ENCODE measurements at regions not wholly inside any gene's neighbourhood (a gene's known extent, or its start where the extent isn't known, plus 50 kb on each side); places are given as distances from the start of the nearest gene placed in this dataset.

DNA sequence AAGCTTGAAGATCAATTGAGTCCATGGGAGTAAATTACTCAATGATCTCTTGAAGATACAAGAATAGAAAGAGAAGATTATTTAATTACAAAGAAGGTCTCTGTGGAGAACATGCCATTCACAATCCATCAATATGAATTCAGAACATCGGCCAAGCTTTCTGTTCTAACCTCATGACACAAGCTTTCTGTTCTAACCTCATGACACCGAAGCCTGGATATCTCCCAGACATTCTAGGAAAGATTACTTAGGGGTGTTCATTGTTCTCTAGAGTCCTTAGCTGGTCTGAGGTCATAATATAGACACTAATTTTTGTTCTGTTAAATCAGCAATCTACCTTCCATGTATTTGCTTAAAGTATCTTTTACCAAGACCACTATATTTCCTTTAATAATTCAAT lies 95.5 kb downstream of the RDH14 start:
- no peak for DNase-seq

DNA sequence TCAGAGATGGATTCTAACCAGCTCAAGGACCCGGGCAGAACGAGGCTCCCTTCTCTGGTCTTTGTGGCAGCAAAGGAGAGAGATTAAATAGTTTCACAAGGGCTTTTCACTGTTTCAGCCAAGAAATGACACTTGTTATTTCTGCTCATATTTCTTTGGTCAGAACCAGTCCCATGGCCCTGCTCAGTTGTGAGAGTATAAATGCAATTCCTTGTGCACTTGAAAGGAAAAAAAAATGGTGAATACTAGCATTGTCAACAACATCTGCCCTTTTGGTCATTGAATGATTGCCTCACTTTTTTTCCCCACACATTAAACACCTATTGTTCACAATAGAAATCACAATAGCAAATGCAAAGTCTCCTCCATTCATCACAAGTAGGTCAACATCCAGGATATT lies 104.4 kb downstream of the RDH14 start:
- DNase-seq: no peak

DNA sequence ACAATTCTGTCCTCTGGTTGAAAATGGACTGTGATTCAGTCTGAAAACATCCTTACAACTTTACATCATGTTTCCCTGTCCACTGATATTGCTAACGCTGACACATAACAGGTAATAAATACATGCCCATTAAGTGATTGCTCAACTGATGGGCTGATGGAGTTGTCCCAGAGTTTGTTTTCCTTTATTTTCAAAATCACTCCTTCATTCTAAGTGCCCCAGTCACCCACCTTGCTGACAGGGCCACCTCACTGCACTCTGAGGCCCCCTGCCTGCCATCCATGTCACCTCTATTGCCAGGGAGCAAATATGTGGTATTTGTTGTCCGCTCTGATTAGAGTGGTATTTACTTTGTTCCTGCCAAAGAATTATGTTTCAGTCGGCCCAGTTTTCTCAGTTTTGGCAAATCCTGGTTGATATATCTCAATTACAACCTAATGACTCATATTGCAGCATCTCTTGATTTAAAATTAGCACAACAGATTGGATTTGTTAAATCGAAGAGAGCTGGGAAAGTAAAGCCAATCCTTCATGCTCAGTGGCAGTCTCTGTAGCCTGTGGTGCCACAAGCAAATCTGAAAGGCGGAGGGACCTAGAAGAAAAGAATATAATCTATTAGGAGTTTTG lies 105.1 kb downstream of the RDH14 start:
- DNase-seq: no peak

DNA sequence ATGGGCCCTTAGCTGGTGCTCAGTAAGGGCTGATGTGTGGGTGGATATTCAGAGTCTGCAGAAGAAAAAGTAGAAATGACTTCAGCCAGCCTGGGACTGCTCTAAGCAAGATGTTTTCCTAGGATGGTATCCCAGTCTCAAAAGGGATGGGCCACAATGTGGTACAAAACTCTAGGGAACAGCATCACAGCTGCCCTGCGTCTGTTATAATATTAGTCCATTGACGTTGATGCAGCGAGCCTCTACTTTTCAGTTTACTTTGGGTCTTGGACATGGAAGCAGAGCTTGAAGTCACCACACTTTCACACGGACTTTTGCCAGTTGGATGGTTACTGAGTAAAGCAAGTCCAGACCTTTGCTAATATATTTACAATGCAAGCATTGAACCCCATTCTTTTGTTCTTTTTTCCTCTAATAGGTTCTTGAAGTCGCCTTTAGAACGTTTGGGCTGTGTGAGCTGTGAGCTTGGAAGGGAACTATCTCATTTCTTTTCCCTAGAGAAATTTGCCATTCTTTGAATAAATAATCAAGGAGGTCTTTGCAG lies 105.7 kb downstream of the RDH14 start:
- DNase-seq: no peak

DNA sequence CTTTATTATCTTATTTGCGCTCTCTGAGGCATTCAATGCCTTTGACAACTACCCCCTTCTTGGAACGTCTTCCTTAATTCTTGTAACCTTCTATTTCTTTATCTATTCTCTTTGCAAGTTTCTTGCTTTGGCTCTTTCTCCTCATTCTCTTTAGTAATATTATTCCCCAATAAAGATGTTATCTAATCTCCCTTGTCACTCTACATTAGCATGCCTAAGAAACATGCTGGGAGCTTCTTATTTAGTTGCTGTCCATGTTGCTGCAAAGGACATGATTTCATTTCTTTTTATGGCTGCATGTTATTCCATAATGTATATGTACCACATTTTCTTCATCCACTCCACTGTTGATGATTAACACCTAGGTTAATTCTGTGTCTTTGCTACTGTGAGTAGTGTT lies 113.7 kb downstream of the RDH14 start:
- no peak for DNase-seq

DNA sequence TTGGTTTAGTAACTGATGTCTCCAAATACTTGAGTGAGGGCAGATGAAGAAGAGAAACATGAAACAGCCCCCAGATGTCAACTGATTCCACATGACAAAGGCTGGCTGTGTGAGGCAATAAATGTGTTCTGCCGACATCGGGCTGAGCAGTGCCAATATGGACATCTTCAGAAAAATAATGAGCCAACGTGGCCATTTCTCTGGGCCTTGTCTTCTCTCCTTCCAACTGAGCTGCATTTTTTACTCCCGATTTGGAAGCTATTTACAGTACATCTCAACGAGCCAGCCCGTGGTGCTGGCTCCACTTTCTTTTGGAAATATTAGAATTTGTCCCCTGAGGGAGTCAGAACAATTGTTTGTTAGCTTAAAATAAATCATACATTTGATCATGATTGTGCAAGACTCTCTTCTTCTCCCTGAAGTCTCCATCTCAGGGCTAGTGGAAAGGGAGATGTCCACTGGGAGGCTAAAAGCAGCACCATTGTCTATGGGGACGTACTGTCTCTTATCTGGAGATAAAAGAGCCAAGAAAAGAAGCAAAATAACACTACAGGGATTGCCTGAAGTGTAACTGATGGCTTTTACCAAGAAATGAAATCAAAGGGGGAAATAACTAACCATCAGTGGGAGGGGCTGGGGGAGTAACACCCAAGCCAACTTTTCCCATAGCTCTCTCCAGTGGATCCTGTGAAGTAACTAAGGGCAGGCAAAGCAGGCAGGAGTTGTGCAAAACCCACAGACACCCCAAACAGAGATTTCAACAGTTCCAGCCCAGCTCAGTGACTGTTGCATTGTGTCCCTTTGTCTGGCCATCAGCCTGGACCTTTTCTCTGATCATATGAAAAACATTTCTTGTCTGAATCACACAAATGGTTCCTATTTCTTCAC lies 114.8 kb downstream of the RDH14 start:
- DNase-seq: no peak

DNA sequence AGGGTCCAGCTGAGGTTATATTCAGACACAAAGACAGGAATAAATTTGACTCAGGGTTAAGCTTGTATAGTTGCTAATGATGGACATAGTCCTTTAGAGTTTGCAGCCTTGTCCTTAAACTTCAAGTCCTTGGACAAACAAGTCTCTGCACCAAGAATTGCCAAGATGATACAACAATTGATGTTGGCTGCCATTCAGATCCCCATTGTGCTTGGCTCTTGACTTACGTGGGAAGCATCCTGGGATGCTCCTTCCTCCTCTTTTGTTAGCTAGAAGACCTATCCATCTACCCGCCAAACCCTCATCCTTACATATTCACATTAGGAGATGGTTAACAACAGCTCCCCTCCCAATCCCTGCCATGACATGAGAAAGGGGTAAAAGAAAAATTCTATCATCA lies 115.6 kb downstream of the RDH14 start:
- DNase-seq: no peak

DNA sequence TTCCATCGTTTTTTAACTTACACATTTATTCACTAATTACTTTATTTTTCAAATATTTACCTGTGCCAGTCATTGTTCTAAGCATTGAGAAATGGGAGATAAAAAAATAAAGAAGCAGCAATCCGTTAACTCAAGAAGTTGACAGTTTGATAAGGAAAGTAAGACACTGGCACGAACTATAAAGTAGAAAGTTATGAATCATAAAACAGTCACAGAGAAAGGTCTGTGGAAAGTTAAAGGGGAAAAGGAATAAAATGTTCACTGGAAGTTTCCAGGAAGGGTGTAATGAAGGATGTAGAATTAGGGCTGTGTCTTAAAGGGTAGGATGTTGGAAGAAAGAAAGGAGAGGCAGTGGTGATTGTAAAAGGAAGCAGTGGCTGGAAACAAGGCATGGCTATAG lies 118.9 kb downstream of the RDH14 start:
- DNase-seq: no peak

DNA sequence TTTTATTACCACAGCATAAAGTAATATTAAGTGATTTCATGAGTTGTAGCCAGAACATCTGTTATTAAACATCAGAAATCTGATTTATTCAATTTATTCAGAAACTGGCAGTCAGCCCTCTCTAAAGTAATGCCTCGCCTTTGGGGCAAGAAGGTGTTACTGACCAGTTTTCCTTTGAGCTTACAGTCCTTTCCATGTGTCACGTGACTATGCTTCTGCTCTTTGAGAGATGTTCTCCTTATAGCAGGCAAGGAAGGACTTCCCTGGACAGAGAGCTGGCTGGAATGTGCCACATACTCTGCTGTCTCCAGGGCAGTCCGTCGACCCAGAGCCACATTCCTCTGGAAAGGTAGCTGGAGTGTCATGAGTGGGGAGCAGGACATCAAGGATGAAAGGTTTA lies 119.7 kb downstream of the RDH14 start:
- DNase-seq: no peak

DNA sequence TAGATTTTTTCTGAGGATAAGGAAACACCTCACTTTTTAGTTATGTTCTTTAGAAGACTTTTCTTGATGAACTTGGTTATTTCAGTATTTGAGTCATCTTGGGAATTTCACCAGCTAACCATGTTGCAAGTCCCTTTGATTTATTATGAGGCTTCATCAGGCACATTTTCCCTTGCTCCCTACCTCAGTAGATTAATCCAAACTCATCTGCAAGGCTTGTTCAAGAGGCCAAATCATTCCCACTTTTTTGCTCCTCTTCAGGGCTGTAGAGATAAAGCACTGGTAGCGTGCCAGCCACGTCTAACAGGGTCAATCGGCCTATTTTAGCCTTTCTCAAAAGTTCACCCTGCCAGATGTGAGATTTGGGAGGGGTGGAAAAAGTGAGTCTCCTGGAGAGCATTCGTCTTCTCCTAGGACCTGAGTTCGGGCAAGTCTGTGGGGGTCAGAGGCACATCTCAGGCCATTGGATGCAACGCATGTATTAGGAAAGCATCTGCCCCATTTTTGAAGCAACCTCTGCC lies 120.3 kb downstream of the RDH14 start:
- DNase-seq: no peak

DNA sequence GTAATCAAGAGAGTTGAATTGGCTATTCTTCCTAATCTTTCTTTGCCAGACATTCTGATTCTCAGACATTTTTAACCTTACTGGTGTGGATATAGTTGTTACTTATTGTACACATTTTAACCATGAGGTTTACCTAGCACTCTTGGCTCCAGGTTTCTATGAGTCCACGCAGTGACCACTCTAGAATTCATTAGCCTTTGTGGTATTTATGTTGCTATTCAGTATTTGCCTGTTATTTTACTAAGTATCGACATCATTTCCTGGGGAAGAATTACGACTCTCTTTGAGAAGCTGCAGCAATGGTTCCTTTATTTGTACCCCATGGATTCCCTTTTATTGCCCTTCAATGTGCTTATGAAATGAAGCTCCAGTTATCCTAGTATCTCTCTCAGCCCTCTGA lies 120.7 kb downstream of the RDH14 start:
- DNase-seq: no peak

DNA sequence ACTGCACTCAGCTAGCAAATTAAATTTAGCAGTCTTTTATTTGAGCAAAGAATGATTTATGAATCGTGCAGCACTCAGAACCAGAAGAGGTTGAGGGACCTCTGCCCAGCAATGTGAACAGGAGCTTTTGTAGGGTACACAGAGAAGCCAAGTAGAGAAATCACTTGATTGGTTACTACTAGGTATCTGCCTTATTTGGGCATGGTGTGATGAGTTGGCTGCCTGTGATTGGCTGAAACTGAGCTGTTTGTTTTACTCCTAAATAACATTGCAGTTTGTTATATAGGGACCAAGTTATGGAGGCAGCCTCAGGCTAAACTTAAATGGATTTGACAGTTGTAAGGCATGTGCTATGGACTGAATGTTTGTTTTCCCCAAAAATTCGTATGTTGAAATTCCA lies 122.5 kb downstream of the RDH14 start:
- no peak for DNase-seq

DNA sequence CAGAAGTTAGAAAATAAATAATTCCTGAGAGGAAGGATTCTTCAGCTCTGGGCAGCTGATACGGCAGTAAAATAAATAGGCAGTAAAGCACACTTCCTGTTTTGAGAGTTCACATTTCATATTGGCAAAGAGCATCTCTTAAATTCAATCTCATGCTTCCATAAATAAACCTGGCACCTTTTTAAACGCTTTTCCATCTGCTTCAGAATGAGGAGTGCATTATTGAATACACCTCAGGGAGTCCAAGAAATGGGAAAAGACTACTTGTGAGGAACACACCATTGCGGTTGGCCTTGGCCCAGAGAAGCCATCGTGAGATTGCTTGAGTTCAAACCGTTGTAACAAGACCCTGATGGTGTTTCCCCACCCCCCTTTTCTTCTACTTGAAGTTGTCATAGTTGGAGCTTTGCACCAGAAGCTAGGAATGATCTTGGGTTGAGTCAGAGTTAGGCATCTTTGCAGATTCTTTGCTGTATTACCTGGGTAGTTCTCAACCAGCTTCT lies 123.9 kb downstream of the RDH14 start:
- no peak for DNase-seq

DNA sequence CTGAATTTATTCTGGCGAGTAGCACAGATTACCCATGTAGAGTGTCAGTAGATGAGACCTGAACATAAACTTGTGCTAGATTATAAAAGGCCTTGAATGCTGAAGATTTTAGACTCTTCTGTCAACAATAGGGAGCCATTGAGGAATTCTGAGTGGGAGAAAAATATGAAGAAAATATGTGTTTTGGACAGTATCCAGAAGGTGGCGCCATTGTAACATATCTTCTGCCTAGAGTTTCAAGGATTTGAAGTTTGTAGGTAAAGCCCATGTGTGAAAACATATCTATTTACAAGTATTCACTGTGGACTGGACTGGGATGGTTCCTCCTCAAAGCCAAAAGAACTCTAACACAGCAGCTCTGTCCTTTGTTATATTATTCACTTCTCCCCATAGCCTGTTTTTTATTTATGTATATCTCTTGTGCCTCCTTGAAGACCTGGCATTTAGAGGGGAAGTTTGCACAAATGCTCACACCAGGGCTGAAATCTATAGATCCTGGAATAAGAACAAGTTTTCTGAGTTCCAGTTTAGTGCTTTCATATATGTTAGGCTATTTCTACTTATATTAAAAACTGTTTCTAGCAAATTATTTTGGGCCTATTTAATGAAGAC lies 124.9 kb downstream of the RDH14 start:
- peak in 1 of 2 donors; percentile 23 for DNase-seq

DNA sequence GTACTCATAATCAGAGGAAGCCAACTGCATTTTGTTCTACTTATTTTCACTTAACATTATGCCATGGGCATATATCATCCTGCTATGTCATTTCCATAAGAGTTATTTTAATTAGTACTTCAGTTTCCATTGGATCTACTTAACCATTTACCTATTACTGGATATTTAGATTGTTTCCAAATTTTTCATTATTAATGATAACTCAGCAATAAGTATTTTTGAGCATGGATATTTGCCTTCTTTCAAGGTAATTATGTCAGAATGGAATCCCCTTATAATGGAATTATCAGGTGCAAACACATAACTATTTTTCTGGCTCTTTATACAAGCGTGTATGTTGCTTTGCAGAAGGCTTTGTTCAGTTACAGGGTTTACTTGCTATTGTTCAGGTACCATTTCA lies 126.6 kb downstream of the RDH14 start:
- DNase-seq: no peak

DNA sequence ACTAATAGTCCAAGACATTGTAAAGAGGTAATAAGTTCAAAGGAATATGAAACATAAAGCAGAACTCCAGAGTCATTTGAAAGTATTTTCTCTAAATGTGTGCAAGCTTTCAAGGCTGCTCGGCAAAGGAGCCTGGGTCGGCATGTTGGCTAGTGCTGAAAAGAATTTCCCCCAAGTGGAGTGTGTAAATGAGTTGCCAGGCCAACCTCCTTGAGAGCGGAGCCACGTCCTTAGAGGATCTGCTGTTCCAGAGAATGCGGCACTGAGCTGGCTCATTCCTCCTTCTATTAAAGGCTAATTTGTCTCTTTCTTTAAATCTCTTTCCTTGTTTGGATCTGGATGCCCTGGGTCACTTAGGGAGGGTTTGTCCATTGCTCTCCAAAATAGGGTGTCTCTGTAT lies 127.5 kb downstream of the RDH14 start:
- no peak for DNase-seq

DNA sequence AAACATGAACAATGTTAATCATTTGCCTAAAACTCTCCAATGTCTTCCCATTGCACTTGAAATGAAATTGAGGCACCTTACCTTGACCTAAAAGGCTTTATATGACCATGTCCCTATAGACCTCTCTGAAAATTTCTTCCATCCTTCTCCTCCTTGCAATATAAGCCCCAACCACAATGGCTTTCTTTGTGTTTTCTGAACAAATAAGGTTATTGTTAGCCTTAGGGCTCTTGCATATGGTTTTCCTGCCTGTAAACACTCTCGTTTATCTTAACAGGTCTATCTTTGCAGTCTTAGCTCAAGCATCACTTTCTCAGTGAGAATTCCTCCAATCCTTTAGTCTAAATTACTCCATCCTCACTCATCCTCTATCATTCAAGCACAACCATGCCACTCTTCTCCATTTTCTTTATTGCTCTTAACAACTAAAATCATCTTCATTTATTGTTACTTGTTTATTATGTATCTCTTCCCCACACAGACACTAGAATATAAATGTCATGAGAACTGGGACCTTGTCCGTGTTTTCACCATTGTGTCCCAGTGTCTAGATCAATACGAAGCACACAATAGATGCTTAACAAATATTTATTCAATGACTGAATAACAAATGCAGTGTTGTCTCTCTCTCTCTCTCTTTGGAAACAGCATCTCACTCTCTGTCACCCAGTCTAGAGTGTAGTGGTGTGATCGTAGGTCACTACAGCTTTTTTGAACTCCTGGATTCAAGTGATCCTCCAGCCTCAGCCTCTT lies 129.3 kb downstream of the RDH14 start:
- no peak for DNase-seq

DNA sequence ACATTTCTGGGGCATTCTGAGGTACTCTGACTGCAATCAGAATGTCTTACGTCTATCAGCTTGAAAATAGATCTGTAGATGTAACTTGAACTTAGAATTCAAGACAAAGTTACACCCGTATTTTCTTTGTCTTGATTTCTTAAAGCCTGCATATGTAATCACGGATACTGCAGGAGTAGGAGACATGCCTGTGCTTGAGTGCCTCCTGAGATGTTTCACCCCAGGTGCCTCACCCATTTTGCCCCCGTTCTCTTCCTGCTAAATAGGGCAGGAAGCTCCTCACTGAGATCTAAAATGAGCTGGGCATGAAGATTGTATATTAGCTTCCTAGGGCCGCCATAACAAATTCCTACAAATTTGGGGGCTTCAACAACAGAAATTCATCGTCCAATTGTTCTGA lies 131.9 kb downstream of the RDH14 start:
- DNase-seq: no peak

DNA sequence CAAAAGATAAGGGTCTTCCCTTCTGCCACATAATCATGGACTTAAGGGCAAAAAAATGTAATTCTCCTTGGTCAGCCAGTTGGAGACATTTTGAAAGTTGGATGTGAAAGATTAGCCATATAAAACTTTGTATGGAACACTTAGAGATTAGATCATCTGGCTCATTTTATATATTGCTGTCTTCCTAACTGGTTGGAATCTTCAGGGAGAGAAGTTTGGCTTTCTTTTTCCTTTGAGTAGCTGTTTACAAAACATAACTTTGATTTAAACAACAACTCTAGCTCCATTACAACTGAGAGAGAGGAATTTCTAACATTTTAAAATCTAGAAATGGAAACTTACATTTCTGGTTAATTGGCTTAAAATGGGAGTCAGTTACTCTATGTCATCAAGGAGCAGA lies 132.7 kb downstream of the RDH14 start:
- no peak for DNase-seq

DNA sequence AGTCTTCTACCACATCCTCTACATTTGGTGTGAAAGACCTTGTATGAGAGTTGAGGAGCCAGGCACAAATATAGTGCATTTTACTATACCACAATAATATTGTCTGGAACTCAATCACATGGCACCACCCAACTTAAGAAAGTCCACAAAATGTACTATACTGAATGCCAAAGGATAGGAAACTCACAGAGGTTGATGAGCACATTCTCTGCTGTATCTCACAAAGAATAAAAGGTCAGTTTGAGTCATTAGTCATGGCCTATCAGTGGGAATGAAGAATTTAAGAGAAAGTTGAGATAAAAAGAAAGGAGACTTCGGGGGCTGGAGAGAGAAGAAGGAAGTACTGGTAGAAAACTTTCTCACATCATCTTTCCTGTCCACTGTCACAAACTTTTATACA lies 134.3 kb downstream of the RDH14 start:
- DNase-seq: no peak

DNA sequence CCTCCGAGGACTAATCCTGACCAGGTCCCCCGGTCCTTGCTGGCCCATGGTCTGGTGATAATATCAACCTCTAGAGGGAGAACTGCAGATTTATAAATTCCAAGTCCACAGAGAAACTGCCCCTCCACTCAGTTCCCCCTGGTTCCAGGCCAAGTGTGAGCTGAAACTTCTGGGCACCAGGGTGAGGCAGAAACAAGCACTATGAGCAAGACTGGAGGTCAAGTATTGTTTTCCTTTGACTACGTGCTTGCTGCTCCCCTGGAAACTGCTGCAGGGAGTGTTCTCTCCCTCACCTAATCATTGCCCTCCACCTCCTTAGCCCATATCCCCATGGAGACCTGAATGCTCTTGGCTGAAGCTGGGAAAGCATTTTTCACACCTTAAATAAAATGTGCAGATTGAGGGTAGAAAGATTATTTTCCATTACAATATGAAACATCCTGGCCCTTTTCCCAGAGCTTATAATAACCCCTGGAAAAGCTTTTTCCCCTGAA lies 135.2 kb downstream of the RDH14 start:
- DNase-seq: no peak

DNA sequence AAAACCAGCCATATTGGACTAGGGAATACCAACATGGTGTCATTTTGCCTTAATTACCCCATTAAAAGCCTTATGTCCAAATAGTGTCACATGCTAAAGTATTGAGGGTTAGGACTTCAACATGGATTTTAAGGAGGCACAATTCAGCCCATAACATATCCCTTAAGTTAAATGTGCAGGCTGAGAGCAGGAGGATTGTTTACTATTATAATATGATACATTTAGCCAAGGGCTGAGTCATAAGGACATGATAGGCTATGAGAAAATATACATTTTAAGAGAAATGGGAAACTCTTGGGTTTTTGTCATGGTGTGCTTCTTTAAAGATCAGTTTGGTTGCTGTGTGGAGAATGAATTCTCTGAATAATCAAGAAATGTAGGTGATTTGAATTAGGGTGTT lies 136.8 kb downstream of the RDH14 start:
- no peak for DNase-seq
